Chondrocyte (in vitro differentiated cells): ENCODE measurements at regions not wholly inside any gene's neighbourhood (a gene's known extent, or its start where the extent isn't known, plus 50 kb on each side); places are given as distances from the start of the nearest gene placed in this dataset.

Experiments
- DNase-seq: peaks from one replicate; pipeline ENCODE4 v3.0.0; 2021; ENCODE audit warnings: mixed read lengths, low spot score
- H3K27ac Mint-ChIP-seq: one replicate; pipeline ENCODE4 v1.8.0; 2021; ENCODE audit warnings: mild to moderate bottlenecking, moderate library complexity, mixed read lengths; ENCODE audit not compliant: unreplicated experiment
- H3K27me3 Mint-ChIP-seq: 2 replicates; pipeline ENCODE4 v1.8.0; 2021; ENCODE audit warnings: low read depth, mixed read lengths
- H3K36me3 Mint-ChIP-seq: 2 replicates; pipeline ENCODE4 v1.8.0; 2021; ENCODE audit warnings: low read depth, mixed read lengths
- H3K4me1 Mint-ChIP-seq: 2 replicates; pipeline ENCODE4 v1.8.0; 2021; ENCODE audit warnings: low read depth, mild to moderate bottlenecking, mixed read lengths
- H3K4me3 Mint-ChIP-seq: one replicate; pipeline ENCODE4 v1.8.0; 2021; ENCODE audit warnings: mild to moderate bottlenecking, moderate library complexity, mixed read lengths; ENCODE audit not compliant: unreplicated experiment
- H3K9me3 Mint-ChIP-seq: 2 replicates; pipeline ENCODE4 v1.8.0; 2021; ENCODE audit warnings: low read depth, mixed read lengths
- CTCF ChIP-seq: fragments of 200-600 bp; sonication (generic); IDR thresholded peaks from 2 replicates; pipeline ENCODE4 v1.5.0; 2021; ENCODE audit warnings: antibody characterized with exemption, mild to moderate bottlenecking, moderate library complexity

GRCh38 chr13:47327861-47328260 is 431.0 kb upstream of the HTR2A start:
- Mint-ChIP-seq H3K36me3 (peaks cover 2% of the 10 kb centered on the region), H3K4me3 (no peak overlapping the region), H3K27me3 (peaks cover 2% of the 10 kb centered on the region), H3K27ac (no peak overlapping the region), H3K4me1 (peaks cover 13% of the 10 kb centered on the region), H3K9me3 (peaks cover 8% of the 10 kb centered on the region)
- DNase-seq = no peak
- no peak for TF ChIP-seq CTCF

GRCh38 chr13:47326061-47326460 is 429.2 kb upstream of the HTR2A start:
- H3K36me3 Mint-ChIP-seq = no peaks in the 10 kb centered on the region
- no peak for TF ChIP-seq CTCF
- peaks cover 1% of the 10 kb centered on the region for H3K4me1 Mint-ChIP-seq
- H3K4me3 Mint-ChIP-seq = no peak overlapping the region
- H3K27me3 Mint-ChIP-seq = peaks cover 5% of the 10 kb centered on the region
- DNase-seq = no peak
- peaks cover 2% of the 10 kb centered on the region for H3K9me3 Mint-ChIP-seq
- no peak overlapping the region for H3K27ac Mint-ChIP-seq

- no peak overlapping the region for H3K4me3 Mint-ChIP-seq
- no peaks in the 10 kb centered on the region for H3K36me3 Mint-ChIP-seq
- DNase-seq = no peak
- no peaks in the 10 kb centered on the region for H3K4me1 Mint-ChIP-seq
- no peak overlapping the region for H3K27ac Mint-ChIP-seq
- peaks cover 16% of the 10 kb centered on the region for H3K27me3 Mint-ChIP-seq
- H3K9me3 Mint-ChIP-seq = peaks cover 7% of the 10 kb centered on the region
- TF ChIP-seq CTCF = no peak
Measured at GRCh38 chr13:47317356-47317755, 420.5 kb upstream of the HTR2A start.

GRCh38 chr13:47310401-47310800 is 413.5 kb upstream of the HTR2A start:
- H3K4me3 Mint-ChIP-seq = no peak overlapping the region
- DNase-seq = no peak
- H3K27me3 Mint-ChIP-seq = peaks cover 5% of the 10 kb centered on the region

GRCh38 chr13:47306991-47307390 is 410.1 kb upstream of the HTR2A start:
- no peak for TF ChIP-seq CTCF
- Mint-ChIP-seq H3K27me3 (no peaks in the 10 kb centered on the region), H3K36me3 (no peaks in the 10 kb centered on the region), H3K9me3 (peaks cover 23% of the 10 kb centered on the region), H3K4me1 (peaks cover 5% of the 10 kb centered on the region), H3K27ac (no peak overlapping the region), H3K4me3 (no peak overlapping the region)
- no peak for DNase-seq

More at GRCh38 chr13:47310401-47310800, 413.5 kb upstream of the HTR2A start:
- TF ChIP-seq CTCF = no peak
- peaks cover 5% of the 10 kb centered on the region for H3K4me1 Mint-ChIP-seq
- H3K9me3 Mint-ChIP-seq = peaks cover 30% of the 10 kb centered on the region
- H3K36me3 Mint-ChIP-seq = no peaks in the 10 kb centered on the region
- H3K27ac Mint-ChIP-seq = no peak overlapping the region
